Fibroblast of the conjunctiva (primary cell): ENCODE measurements at regions not wholly inside any gene's neighbourhood (a gene's known extent, or its start where the extent isn't known, plus 50 kb on each side); places are given as distances from the start of the nearest gene placed in this dataset.
"Not testable (repeated sequence)": the region's sequence is repeated elsewhere in the genome, so short reads cannot be mapped to it uniquely, and the experiment has no call there.

Experiments used
- DNase-seq: peaks from one replicate; pipeline ENCODE4 v3.0.0-alpha.2; 2010; ENCODE audit warnings: low read depth

DNA sequence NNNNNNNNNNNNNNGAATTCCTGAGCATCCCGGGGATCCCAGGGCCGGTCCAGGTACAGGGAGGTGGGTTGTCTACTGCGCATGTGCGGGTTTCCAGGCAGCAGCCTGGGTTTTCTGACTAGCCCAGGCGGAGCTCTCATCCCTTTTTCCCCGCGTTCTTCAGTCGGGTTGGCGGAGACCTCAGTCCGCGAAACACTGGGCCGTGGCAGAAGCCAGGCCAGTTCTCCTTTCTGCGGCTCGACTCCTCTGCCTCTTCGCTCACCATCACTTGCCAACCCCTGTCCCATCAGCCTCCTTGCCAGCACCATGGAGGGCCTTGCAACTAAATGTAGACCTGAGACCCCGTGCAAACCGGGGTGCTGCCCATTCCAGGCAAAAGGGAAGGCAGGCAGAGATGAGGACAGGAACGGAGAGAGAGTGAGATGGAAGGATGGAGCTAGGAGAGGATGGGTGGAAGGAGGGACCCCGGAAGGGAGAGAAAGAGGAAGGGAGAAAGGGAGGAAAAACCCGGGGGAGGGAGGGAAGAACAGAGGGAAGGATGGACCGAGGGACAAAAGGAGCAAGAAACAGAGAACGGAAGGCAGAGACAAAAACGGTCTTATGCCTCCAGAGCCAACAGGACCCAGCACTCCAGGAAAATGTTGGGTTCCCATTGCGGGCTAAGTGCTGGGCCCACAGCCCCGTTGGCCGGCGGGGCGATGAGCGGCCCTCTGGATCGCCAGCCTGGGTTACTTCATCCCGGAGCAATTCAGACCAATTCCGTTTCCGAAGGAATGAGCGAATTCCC is 445.4 kb upstream of the DEFB115 start:
- peak; percentile 12 for DNase-seq

DNA sequence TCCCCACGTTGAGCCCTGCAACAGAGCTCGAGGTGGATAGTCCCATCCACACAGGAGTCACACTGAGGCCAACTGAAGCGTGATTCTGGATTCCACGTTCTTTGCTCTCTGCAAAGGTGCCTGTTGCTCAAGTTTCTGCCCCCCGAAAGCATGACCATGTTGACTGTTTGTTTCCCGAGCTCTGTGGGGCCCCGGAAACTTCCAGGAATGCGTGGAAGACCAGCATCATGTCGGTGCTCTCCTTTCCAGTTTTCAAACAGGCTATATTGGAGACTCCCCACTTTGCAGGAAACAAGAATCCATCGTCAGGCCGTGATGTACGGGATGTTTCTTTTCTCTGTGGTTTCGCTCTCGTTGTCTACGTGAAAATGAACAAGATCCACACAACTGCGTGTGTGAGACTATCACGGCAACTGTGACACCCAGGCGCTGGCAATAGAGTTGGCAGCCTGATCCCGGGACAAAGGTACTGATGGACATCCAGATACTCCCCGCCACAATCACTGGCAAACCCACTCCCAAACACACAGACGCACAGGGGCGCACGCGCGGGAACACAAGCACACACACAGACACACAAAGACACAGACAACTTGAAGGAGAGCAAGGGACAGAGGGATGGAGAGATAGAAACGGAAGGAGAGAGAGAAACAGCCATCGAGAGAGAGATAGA is 444.6 kb upstream of the DEFB115 start:
- DNase-seq: no peak

DNA sequence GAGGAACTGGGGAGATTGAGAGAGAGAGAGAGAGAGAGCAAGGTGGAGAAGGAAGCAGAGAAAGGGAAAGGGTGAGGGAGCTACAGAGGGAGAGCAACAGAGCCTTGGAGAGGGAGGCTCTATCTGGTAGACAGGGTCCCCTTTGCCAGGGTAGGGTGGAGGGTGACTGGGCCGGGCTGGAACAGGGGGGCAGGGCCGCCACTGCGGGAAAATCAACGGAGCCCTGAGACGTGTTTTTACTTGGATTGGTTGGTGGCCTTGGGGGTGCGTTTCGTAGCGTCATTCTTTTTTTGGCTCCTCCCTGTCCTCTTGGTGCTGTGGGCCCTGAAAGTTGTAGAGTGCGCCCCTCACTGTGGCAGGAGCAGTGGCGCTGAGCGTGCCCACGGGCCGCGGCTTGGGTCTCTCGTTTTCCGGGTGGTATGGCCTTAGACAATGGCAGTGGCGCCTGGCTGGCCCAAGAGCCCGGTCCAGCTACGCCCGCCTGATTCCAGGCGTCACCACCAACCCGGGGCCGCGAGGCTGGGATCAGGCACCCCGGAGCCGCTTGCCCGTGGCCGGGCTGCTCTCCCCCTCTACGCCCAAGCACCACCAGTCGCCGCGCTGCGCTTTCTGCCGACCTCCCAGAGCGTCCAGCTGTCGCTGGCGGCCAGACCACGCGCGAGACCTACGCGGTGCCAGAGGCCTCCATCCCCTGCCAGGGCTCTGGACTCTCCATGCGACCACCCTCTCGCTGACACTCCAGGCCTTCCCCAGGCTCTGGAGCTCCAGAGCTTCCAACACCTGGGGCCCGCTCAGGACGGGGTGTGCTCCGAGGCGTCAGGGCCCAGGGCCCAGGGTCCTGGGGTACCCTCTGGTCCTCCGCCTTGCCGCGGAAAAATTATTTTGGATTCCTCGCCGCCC is 443.8 kb upstream of the DEFB115 start:
- DNase-seq: not testable (repeated sequence)

DNA sequence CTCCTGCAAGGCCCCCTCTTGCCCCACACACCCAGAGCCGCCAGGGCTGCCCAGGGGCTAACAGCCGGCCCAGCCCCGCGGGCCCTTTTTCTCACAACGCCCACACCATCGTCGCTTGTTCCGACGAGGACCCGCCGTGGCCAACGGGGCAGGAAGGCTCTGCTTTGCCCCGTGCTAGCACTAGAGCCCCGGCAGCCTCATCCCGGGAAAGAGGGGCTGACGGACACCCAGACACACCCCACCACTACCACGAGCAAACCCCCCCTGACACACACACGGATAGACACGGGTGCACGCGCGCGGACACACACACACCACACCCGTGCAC is 443.2 kb upstream of the DEFB115 start:
- not testable (repeated sequence) for DNase-seq

DNA sequence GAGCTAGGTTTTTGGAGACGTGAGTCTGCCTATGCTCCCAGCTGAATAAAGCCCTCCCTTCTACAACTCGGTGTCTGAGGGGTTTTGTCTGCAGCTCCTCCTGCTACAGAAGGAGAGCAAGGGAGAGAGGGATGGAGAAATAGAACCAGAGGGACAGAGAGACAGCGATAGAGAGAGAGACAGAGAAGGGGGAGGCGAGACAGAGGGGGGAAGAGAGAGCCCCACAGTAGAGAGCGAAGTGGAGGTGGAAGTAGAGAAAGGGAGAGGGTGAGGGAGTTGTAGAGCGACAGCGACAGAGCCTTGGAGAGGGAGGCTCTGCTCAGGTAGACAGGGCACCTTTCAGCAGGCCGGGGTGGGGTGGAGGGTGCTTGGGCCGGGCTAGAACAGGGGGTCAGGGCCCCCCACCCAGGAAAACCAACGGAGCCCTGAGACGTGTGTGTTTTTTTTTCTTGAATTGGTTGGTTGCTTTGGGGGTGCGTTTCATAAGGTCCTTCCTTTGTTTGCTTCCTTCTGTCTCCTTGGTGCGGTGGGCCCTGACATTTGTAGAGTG is 442.4 kb upstream of the DEFB115 start:
- DNase-seq: not testable (repeated sequence)

DNA sequence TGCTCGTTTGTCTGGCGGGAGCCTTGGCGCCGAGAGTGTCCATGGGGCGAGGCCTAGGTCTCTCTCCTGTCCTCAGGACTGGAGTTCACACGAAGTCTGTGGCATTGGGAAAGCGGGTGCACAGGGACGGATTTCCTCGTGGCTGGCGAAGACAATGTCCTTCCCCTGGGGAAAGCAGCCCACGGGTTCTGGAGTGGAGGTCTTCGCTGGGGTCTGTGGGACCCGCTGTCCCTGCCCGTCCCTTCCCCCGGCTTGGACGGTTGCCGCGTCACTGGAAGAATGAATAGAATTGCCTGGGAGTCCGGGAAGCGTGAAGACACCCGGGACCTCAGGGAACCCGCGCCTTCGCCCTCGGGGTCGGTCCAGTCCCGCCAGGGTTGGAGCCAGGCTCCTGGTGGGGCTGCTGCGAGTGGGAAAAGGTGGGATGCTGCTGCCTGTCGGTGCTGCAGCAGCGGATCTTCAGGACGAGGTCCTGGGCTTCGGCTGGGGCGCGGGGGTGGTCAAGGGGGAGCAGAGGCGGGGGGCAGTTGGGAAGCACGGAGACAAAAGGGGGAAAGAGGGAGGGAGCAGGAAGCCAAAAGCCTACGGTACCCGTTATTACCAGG is 441.8 kb upstream of the DEFB115 start:
- DNase-seq: no peak

DNA sequence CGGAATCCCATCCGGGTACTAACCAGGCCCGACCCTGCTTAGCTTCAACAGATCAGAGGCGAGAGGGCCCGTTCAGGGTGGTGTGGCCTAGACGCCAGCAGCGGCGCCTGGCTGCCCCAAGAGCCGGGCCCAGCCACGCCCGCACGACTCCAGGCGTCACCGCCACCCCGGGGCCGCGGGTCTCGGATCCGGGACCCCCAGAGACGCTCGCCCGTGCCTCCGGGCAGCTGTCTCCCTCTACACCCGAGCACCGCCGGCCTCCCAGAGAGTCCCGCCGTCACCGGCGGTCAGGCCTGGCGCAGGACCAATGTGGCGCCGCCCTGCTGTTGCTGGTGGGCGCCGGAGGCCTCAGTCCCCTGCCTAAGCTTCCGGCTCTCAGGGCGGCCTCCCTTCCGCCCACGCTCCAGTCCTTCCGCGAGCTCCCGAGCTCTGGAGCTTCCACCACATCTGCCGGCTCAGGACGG is 441.2 kb upstream of the DEFB115 start:
- no peak for DNase-seq

DNA sequence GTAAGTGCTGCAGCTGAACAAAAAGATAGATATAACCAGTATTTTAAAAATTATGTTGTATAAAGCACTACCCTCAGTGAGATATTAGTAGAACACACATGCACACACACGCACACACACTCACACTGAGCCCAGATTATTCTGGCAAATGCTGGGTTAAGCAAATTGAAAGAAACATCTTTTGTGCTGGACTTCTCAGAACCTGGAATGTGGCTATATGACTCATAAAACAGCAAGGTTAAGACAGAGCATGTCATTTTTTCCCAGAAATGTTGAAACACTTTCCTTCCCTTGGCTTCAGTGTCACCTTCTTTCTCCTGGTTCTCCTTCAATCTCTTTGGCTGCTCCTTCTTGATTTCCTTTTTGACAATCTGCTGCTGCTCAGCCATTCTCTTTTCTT is 435.8 kb upstream of the DEFB115 start:
- not testable (repeated sequence) for DNase-seq

DNA sequence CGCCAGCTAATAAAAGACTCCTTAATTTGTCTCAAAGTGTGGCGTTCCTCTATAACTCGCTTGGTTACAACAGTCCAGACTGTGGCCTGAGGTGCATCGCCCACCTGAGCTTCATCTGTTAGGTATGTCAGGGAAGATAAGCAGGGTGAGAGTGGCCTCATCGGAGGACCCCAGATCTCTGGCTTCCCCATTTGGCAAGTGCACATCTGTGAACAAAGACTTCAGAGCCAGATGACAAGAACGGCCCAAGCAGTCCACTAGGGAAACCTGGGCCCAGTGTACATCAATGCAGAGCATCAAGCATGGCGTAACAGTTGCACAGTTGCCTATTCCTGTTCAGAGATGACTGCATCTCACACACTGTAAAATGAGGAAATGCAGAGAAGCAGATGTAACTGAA is 432.8 kb upstream of the DEFB115 start:
- DNase-seq: not testable (repeated sequence)

DNA sequence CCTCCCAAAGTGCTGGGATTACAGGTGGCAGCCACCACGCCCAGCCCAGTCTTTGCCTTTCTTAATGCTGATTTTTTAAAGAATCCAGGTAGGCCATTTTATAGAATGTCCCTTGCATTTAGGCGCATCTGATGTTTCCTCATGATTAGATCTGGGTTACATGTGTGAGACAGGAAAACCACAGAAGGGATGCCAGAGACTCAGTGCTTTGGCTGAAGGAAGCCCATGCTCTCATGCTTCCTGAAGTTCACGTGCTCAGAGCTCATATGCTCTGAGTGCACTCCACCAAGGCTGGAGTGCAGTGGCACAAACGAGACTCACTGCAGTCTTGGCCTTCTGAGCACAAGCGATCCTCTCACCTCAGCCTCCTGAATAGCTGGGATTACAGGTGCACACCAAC is 411.5 kb upstream of the DEFB115 start:
- not testable (repeated sequence) for DNase-seq

DNA sequence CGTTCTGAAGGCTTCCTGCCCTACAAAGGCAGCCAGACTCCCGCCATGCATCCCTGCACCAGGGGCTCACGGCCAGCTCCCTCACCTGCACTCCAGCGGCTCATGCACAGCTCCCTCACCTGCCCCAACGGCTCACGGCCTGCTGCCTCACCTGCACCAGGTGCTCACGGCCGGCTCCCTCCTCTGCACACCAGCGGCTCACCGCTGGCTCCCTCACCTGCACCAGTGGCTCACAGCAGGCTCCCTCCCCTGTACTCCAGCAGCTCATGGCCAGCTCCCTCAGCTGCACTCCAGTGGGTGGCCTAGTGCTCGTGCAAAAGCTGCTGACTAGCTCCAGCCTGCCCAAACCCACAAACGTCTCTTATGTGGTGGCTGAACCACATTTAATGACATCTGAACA is 389.2 kb upstream of the DEFB115 start:
- not testable (repeated sequence) for DNase-seq

DNA sequence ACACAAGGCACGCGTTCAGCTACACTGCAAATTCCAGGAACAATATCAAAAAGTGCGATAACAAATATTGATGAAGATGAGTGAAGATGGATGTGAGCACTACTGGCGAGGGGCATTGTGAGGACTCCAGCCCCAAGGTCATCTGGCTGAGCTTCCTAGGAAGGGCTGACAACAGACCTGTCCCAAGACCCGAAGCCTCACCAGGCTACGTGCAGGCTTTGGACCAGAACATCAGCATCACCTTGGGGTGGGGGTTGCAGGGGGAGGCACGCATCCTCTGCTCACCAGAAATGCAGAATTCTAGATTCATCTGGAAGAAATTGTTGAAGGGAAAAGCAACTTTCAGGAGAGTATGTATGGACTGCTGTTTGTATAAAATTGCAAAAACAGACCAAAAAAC is 386.3 kb upstream of the DEFB115 start:
- not testable (repeated sequence) for DNase-seq

DNA sequence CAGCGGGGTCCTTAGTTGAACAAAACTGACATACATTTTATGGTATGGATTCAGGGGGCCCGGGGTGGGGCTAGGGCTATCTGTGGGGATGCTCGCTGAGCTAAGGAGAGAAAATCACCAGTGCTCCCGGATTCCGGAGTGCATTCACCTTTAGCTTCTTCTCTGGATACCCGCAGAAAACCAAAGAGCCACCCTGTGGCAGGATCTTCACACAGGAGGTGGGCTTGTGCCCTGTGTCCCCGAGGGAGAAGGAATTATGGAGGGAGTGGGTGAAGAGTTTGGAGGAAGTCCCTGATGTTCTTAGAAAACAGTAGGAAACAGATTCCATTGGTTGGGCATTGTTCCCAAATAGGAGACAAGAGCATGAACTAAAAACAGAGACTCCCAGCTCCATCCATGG is 385.2 kb upstream of the DEFB115 start:
- DNase-seq: not testable (repeated sequence)

DNA sequence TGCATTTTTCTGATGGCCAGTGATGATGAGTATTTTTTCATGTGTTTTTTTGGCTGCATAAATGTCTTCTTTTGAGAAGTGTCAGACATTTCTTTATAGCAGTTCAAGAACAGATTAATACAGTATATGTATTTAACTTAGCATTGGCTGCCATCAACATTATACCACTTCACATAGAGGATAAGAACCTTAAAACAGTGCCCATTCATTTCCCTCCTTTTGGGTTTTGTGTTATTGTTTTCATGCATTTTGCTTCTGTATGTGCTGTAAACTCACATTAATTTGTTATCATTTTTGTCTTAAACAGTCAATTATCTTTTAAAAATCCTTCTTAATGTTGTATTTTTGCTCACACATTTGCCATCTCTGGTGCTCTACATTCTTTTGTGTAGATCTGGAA is 381.6 kb upstream of the DEFB115 start:
- DNase-seq: not testable (repeated sequence)

DNA sequence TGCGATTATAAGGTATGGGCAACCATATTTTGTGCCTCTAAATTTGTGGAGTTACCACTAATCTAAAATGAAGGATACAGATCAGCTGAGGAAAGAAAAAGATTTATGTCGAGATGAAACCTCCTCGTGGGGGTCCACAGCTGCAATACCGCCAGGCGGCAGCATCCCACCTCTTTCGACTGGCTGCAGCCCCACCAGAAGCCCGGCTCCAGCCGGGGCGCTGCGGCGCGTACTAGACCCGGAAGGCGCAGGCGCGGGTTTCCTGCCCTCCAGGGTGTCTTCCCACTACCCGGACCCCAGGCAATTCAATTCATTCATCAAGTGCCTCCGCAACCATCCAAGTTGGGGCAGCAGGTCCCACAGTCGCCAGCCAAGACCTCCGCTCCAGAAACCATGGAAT is 366.1 kb upstream of the DEFB115 start:
- not testable (repeated sequence) for DNase-seq

DNA sequence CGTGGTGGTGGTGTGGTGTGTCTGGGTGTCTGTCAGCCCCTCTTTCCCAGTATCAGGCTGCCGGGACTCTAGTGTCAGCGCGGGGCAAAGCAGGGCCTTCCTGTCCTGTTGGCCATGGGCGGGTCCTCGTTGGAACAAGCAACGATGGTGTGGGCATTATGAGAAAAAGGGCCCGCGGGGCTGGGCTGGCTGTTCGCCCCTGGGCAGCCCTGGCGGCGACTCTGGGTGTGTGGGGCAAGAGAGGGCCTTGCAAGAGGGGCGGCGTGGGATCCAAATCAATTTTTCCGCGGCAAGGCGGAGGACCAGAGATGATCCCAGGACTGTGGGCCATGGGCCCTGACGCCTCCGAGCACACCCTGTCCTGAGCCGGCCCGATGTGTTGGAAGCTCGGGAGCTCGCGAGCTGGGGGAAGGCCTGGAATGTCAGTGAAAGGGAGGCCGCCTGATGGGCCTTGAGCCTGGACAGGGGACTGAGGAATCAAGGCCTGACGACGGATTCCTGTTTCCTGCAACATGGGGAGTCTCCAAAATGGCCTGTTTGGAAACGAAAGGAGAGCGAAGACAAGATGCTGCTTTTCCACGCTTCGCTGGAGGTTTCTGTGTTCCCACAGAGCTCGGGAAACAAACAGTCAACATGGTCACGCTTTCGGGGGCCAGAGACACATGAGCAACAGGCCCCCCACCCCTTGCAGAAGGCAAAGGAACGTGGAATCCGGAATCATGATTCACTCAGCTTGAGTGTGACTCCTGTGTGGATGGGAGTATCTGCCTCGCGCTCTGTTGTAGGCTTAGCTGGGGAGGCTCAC is 364.7 kb upstream of the DEFB115 start:
- no peak for DNase-seq

DNA sequence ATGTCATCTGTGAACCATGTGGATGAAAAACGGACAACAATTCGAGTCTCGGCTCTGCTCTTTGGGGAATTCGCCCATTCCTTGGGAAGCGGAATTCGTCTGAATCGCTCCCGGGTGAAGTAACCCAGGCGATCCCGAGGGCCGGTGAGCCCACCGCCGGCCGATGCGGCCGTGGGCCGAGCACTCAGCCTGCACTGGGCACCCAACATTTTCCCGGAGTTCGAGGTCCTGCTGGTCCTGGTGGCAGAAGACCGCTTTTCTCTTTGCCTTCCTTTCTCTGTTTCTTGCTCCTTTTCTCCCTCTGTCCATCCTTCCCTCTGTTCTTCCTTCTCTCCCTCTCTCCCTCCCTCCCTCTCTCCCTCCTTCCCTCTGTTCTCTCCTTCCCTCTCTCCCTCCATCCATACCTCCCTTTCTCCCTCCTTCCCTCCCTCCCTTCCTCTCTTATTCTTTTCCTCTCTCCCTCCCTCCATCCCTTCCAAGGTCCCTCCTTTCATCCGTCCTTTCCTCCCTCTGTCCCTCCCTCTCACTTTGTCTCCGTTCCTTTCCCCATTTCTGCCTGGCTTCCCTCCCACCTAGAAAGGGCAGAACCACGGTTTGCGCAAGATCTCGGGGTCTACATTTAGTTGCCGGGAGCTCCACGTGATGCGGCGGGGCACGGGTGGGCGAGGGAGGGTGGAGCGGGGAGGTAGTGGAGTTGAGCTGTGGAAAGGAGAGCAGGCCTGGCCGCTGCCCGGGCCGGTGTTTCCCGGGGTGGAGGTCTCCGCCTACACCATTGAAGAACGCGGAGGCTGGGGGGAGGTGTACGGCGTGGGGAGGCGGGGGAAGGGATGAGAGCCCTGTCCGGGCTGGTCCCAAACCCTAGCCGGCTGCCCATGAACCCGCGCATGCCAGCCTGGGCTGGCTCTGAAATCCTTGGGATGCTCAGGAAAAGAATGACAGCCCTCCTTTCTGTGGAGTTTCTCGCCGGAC is 363.8 kb upstream of the DEFB115 start:
- not testable (repeated sequence) for DNase-seq

DNA sequence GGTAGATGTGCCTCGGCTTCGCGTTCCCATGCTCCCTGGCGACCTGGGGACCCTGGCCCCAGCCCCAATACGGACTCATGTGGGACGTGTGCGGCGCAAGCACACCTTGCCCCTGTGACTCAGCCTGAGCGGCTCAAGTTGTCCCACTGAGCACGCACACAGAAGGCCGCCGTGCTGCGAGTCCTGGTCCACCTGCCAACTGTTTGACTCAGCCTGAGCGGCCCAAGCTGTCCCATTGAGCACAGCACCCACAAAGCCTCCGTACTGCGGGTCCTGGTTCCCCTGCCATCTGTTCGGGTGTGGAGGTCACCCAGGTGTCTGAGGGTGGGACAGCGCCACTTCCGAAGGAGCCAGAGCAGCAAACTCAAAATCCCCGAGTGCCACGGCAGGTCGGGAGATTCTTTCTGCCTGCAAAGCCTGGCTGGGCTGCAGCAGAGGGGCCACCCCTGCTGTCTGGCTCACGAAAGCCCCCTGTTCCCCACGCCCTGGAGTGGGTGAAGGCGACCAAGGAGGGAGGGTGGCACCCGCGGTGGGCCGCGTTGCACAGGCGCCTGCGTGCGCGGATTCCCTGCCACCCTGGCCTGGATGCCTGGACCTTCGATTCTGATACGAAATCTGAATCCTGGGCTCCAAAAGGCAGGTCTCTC is 362.6 kb upstream of the DEFB115 start:
- DNase-seq: not testable (repeated sequence)

DNA sequence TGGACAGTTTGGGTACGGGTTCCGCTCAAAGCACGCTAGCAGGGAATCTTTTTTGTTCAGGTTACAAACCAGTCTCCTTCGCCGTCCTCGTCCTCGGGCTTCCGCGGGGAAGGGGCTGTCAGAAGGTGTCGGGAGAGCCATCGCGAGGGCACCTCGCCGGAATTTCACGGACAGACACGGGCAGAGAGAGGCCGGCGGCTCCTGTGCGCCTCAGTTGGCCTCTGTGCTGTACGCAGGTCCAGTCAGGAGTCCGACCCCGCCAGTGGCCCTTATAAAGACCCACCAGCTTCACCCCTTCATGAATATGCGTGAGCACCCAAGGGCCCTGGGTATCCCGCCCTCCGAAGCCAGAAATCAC is 362.1 kb upstream of the DEFB115 start:
- not testable (repeated sequence) for DNase-seq
